Hepatocyte (in vitro differentiated cells): ENCODE measurements at regions not wholly inside any gene's neighbourhood (a gene's known extent, or its start where the extent isn't known, plus 50 kb on each side); places are given as distances from the start of the nearest gene placed in this dataset.
A peak's percentile ranks its signal among the peaks of the same experiment; 100 is the strongest.

Source experiments
- DNase-seq: peaks from one replicate; pipeline ENCODE4 v3.0.0-alpha.2; 2016; ENCODE audit warnings: low spot score
- H2AFZ ChIP-seq: fragments of 200-600 bp; sonication (generic); 2 replicates; pipeline ENCODE4 v1.6.0; 2016; ENCODE audit warnings: antibody characterized with exemption, mild to moderate bottlenecking
- H3K27ac ChIP-seq: fragments of 200-600 bp; sonication (generic); 2 replicates; pipeline ENCODE4 v1.5.1; 2016; ENCODE audit warnings: mild to moderate bottlenecking
- H3K27me3 ChIP-seq: fragments of 200-600 bp; sonication (generic); 2 replicates; pipeline ENCODE4 v1.6.1; 2016
- H3K36me3 ChIP-seq: fragments of 200-600 bp; sonication (generic); replicated peaks from 2 replicates; pipeline ENCODE4 v1.5.1; 2016; ENCODE audit warnings: low read depth; ENCODE audit not compliant: insufficient read depth
- H3K4me1 ChIP-seq: fragments of 200-600 bp; sonication (generic); 2 replicates; pipeline ENCODE4 v1.5.1; 2016; ENCODE audit warnings: mild to moderate bottlenecking, moderate library complexity; ENCODE audit not compliant: insufficient read depth
- H3K4me2 ChIP-seq: fragments of 200-600 bp; sonication (generic); 2 replicates; pipeline ENCODE4 v1.6.0; 2016
- H3K4me3 ChIP-seq: fragments of 200-600 bp; sonication (generic); 2 replicates; pipeline ENCODE4 v1.5.1; 2016; ENCODE audit warnings: mild to moderate bottlenecking
- H3K79me2 ChIP-seq: fragments of 200-600 bp; sonication (generic); 2 replicates; pipeline ENCODE4 v1.6.0; 2017; ENCODE audit warnings: mild to moderate bottlenecking
- H3K9me2 ChIP-seq: fragments of 200-600 bp; sonication (generic); replicated peaks from 2 replicates; pipeline ENCODE4 v1.6.0; 2017; ENCODE audit warnings: mild to moderate bottlenecking; ENCODE audit not compliant: insufficient read depth
- H3K9me3 ChIP-seq: fragments of 200-600 bp; sonication (generic); 2 replicates; pipeline ENCODE4 v1.5.1; 2016; ENCODE audit warnings: low read depth, mild to moderate bottlenecking
- H4K20me1 ChIP-seq: fragments of 200-600 bp; sonication (generic); 2 replicates; pipeline ENCODE4 v1.6.0; 2016; ENCODE audit warnings: mild to moderate bottlenecking; ENCODE audit not compliant: insufficient read depth, poor library complexity, severe bottlenecking
- EZH2 ChIP-seq: fragments of 200-600 bp; sonication (generic); IDR thresholded peaks from 2 replicates; pipeline ENCODE4 v1.6.1; 2016; ENCODE audit warnings: antibody characterized with exemption, mild to moderate bottlenecking, borderline replicate concordance
- EZH2phosphoT487 ChIP-seq: fragments of 200-600 bp; sonication (generic); IDR thresholded peaks from one replicate; pipeline ENCODE4 v1.6.1; 2018; ENCODE audit warnings: antibody characterized with exemption, mild to moderate bottlenecking, low read depth, moderate library complexity; ENCODE audit not compliant: unreplicated experiment, severe bottlenecking
- WGBS: methylation state at CpG from one replicate; pipeline ENCODE4 v1.1.6; 2016; ENCODE audit warnings: low lambda C conversion rate; ENCODE audit errors: missing lambda C conversion rate; 5-methylcytosine and 5-hydroxymethylcytosine counted together
- TF ChIP-seq, protein P1 (sequence below): fragments of 200-600 bp; sonication (generic); IDR thresholded peaks from 2 replicates; pipeline ENCODE4 v1.5.1; 2016; ENCODE audit warnings: antibody characterized with exemption, mild to moderate bottlenecking; ENCODE audit not compliant: poor library complexity

DNA sequence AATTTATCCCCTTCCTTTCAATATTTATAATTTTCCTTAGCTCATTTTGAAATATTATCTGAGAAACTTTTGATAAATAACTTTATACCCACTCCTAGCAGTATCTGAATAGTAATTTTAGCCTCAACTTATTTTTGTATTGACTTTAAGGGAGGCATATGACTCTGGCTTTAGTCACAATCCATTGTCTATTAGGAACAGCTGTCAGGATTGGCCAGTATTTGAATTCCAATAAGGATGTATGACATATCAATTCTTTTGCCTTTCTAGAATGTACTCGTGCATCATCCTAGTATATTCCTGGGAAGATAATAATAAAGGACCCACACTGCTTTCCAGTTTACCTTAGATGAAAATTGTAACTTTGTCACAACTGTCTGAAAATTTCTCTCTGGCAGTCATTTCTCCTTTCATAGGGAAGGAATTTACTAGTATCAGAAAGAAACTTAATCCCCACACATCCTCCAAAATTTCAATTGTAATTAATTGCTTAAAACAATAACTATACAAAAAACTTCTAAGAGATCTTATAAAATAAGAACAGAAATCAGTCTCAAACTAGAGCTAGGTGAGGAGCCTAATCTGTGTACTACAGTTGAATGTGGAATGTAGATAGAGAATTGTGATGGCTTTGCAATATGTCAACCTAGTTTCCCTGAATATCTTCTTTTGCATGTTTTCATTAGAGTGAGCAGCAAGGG lies 121.0 kb upstream of the EPHA5 start:
- Histone ChIP-seq H3K27me3 (no peaks in the 10 kb centered on the region), H3K27ac (no peak overlapping the region), H3K36me3 (no peaks in the 10 kb centered on the region), H2AFZ (no peak overlapping the region), H3K9me2 (no peaks in the 10 kb centered on the region), H3K4me3 (no peak overlapping the region), H3K9me3 (no peaks in the 10 kb centered on the region), H3K4me2 (peak overlapping the region; percentile 30), H3K4me1 (no peaks in the 10 kb centered on the region), H3K79me2 (no peaks in the 10 kb centered on the region), H4K20me1 (no peaks in the 10 kb centered on the region)
- TF ChIP-seq EZH2phosphoT487: no peak
- TF ChIP-seq, protein P1, sequence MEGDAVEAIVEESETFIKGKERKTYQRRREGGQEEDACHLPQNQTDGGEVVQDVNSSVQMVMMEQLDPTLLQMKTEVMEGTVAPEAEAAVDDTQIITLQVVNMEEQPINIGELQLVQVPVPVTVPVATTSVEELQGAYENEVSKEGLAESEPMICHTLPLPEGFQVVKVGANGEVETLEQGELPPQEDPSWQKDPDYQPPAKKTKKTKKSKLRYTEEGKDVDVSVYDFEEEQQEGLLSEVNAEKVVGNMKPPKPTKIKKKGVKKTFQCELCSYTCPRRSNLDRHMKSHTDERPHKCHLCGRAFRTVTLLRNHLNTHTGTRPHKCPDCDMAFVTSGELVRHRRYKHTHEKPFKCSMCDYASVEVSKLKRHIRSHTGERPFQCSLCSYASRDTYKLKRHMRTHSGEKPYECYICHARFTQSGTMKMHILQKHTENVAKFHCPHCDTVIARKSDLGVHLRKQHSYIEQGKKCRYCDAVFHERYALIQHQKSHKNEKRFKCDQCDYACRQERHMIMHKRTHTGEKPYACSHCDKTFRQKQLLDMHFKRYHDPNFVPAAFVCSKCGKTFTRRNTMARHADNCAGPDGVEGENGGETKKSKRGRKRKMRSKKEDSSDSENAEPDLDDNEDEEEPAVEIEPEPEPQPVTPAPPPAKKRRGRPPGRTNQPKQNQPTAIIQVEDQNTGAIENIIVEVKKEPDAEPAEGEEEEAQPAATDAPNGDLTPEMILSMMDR: no peak
- no peak for TF ChIP-seq EZH2
- DNase-seq: no peak
- 86% methylated on average over 1 of the region's 1 CpG for WGBS

DNA sequence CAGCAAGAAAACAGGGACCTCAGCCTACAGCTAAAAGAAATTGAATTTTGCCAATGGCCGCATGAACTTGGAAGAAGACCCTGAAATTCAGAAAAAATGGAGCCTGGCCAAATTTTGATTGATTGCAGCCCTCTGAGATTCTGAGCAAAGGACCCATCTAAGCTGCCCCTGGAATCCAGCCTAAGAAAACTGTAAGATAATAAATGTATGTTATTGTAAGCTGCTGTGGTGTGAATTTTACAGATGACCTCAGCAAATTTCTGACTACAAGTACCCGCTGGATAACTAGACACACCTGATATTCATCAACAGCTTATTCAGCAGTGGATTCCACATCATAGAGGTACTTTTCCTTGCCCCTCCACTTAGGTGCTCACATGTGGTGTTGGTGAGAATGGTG lies 119.5 kb upstream of the EPHA5 start:
- no peaks in the 10 kb centered on the region for H4K20me1 ChIP-seq
- H3K4me1 ChIP-seq: no peaks in the 10 kb centered on the region
- H3K9me2 ChIP-seq: no peaks in the 10 kb centered on the region
- H3K4me3 ChIP-seq: no peak overlapping the region
- WGBS: 81% methylated on average over 2 of the region's 2 CpGs
- no peaks in the 10 kb centered on the region for H3K9me3 ChIP-seq
- H3K27ac ChIP-seq: no peak overlapping the region
- no peaks in the 10 kb centered on the region for H3K27me3 ChIP-seq
- H2AFZ ChIP-seq: no peak overlapping the region
- DNase-seq: no peak
- TF ChIP-seq EZH2phosphoT487: no peak
- TF ChIP-seq, protein P1: no peak
- no peak for TF ChIP-seq EZH2
- H3K36me3 ChIP-seq: no peaks in the 10 kb centered on the region
- no peaks in the 10 kb centered on the region for H3K79me2 ChIP-seq
- no peak overlapping the region for H3K4me2 ChIP-seq

DNA sequence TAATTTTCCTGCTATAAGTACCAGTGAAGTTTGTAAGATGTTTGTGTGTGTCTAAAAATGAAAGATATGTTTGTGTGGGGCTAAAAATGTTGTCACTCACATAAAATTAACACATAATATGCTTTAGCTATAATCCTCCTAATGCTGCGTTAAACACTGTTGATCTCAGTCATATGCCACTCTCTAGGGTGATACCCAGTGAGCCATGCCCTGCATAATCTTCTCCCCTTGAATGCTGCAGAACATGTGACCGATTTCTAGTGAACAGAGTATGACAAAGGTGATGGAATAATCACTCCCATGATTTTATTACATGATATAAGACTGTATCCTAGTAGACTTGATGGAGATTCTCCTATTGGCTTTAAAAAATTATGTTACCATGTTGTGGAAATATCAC lies 119.1 kb upstream of the EPHA5 start:
- Histone ChIP-seq H4K20me1 (no peaks in the 10 kb centered on the region), H3K4me3 (no peak overlapping the region), H3K27ac (no peak overlapping the region), H3K79me2 (no peaks in the 10 kb centered on the region), H3K27me3 (no peaks in the 10 kb centered on the region), H3K4me2 (no peak overlapping the region), H3K36me3 (no peaks in the 10 kb centered on the region), H3K9me3 (no peaks in the 10 kb centered on the region), H3K4me1 (no peaks in the 10 kb centered on the region), H2AFZ (no peak overlapping the region), H3K9me2 (no peaks in the 10 kb centered on the region)
- WGBS: 90% methylated on average over 2 of the region's 2 CpGs
- no peak for TF ChIP-seq EZH2phosphoT487
- no peak for TF ChIP-seq EZH2
- TF ChIP-seq, protein P1: no peak
- DNase-seq: no peak

DNA sequence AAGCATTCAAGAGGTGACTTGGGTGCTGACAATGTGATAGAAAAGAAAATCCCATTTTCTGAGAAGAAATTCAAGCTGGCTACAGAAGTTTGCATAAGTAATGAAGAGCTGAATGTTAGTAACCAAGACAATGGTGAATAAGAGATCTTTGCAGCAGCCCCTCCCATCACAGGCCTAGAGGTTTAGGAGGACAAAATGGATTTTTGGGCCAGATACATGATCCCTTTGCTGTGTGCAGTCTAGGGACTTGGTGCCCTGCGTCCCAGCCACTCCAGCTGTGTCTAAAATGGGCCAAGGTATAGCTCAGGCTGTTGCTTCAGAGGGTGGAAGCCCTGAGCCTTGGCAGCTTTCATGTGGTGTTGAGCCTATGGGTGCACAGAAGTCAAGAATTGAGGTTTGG lies 107.0 kb upstream of the EPHA5 start:
- Histone ChIP-seq H3K27me3 (no peaks in the 10 kb centered on the region), H3K9me3 (no peaks in the 10 kb centered on the region), H3K27ac (no peak overlapping the region), H3K79me2 (no peaks in the 10 kb centered on the region), H3K4me3 (no peak overlapping the region), H3K36me3 (no peaks in the 10 kb centered on the region), H3K9me2 (no peaks in the 10 kb centered on the region), H4K20me1 (no peaks in the 10 kb centered on the region), H2AFZ (no peak overlapping the region), H3K4me2 (no peak overlapping the region), H3K4me1 (no peaks in the 10 kb centered on the region)
- WGBS: 61% methylated on average over 1 of the region's 1 CpG
- TF ChIP-seq, protein P1: no peak
- TF ChIP-seq EZH2: no peak
- no peak for TF ChIP-seq EZH2phosphoT487
- no peak for DNase-seq
